GM18505 (cell line): ENCODE measurements at regions not wholly inside any gene's neighbourhood (a gene's known extent, or its start where the extent isn't known, plus 50 kb on each side); places are given as distances from the start of the nearest gene placed in this dataset.
"Not testable (repeated sequence)": the region's sequence is repeated elsewhere in the genome, so short reads cannot be mapped to it uniquely, and the experiment has no call there.

Source experiments
- ATAC-seq: cut with Tn5 transposase; IDR thresholded peaks from one replicate; pipeline ENCODE4 v1.9.1; 2021; ENCODE audit not compliant: unreplicated experiment
- POLR2A ChIP-seq: IDR thresholded peaks from 4 replicates; pipeline ENCODE4 v1.6.1; 2011; ENCODE audit warnings: borderline replicate concordance; ENCODE audit not compliant: insufficient read depth, insufficient read length; ENCODE audit errors: extremely low read depth

- peak; percentile 45 for TF ChIP-seq POLR2A
- peak; percentile 93 for ATAC-seq
These were observed 202.0 kb downstream of the RRAGB start for GRCh38 chrX:55919367-55920221.

DNA sequence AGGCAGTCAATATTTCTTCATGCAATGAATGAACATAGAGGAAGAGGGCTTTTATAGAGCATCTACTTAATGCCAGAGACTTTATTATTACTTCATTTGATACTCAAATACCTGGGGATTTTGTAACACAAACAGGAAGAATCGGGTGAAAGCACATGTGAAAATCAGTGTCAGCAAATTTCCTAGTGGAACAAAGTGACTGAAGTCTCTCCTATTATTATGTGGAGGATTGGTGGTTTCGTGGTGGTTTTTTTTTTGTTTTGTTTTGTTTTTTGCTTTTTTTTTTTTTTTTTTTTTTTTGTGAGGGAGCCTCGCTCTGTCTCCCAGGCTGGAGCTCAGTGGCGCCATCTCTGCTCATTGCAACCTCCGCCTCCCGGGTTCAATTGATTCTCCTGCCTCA is 207.0 kb downstream of the RRAGB start:
- no peak for ATAC-seq

DNA sequence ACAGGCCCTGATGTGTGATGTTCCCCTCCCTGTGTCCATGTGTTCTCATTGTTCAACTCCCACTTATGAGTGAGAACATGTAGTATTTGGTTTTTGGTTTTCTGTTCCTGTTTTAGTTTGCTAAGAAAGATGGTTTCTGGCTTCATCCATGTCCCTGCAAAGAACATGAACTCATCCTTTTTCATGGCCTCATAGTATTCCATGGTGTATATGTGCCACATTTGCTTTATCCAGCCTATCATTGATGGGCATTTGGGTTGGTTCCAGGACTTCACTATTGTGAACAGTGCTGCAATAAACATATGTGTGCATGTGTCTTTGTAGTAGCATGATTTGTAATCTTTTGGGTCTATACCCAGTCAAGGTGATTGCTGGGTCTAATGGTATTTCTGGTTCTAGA is 211.0 kb downstream of the RRAGB start:
- ATAC-seq: not testable (repeated sequence)

More for the DNA sequence above, 207.0 kb downstream of the RRAGB start:
- TF ChIP-seq POLR2A: no peak
